ENCODE measurements at regions not wholly inside any gene's neighbourhood (a gene's known extent, or its start where the extent isn't known, plus 50 kb on each side); places are given as distances from the start of the nearest gene placed in this dataset.

- Histone ChIP-seq H3K36me3 (no peaks in the 10 kb centered on the region), H3K4me3 (no peak overlapping the region), H3K4me1 (no peaks in the 10 kb centered on the region), H3K27ac (no peak overlapping the region), H3K9me3 (no peaks in the 10 kb centered on the region), H3K27me3 (no peaks in the 10 kb centered on the region)
- DNase-seq (no peak), ATAC-seq (peak in 3 of 4 donors; percentile 38 to 53 (median 39)), FAIRE-seq (no peak)
- TF ChIP-seq, protein P1, sequence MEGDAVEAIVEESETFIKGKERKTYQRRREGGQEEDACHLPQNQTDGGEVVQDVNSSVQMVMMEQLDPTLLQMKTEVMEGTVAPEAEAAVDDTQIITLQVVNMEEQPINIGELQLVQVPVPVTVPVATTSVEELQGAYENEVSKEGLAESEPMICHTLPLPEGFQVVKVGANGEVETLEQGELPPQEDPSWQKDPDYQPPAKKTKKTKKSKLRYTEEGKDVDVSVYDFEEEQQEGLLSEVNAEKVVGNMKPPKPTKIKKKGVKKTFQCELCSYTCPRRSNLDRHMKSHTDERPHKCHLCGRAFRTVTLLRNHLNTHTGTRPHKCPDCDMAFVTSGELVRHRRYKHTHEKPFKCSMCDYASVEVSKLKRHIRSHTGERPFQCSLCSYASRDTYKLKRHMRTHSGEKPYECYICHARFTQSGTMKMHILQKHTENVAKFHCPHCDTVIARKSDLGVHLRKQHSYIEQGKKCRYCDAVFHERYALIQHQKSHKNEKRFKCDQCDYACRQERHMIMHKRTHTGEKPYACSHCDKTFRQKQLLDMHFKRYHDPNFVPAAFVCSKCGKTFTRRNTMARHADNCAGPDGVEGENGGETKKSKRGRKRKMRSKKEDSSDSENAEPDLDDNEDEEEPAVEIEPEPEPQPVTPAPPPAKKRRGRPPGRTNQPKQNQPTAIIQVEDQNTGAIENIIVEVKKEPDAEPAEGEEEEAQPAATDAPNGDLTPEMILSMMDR (IDR thresholded peaks at IDR 0.05) = no peak
- WGBS, 2 donors = 71 to 92% methylated on average over 1 of the region's 1 CpG
- intact Hi-C loops (cut with DNase I) = no loop called here
Measured at GRCh38 chr3:178097576-178097975, 438.7 kb upstream of the KCNMB2 start.

DNA sequence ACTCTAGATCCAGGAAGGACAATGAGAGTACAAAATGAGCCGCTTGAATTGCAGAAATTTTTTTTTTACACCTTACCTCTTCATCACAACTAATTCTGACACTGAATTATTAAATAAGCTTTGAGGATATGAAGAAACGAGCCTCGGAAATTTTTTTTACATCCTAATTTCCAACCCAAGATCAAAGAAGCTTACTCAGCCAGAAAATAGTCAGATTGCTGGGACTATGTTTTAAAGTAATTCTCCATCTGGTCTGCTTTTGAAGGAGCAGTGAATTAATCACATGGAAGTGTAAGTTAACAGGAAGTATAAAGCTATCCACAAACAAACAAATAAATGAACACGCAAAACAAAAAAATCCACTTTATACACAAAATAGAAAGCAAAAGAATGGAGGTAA is 437.0 kb upstream of the KCNMB2 start:
- FAIRE-seq (no peak), ATAC-seq (no peak), DNase-seq (no peak)
- Histone ChIP-seq H3K4me3 (no peak overlapping the region), H3K27me3 (no peaks in the 10 kb centered on the region), H3K4me1 (peaks cover 0 to 6% (median 0%) of the 10 kb centered on the region in 3 donors), H3K36me3 (no peaks in the 10 kb centered on the region), H3K27ac (no peak overlapping the region), H3K9me3 (no peaks in the 10 kb centered on the region)
- intact Hi-C loops (cut with DNase I) = no loop called here
- WGBS, 2 donors = 85 to 92% methylated on average over 4 of the region's 4 CpGs
- TF ChIP-seq, protein P1 (IDR thresholded peaks at IDR 0.05) = no peak

DNA sequence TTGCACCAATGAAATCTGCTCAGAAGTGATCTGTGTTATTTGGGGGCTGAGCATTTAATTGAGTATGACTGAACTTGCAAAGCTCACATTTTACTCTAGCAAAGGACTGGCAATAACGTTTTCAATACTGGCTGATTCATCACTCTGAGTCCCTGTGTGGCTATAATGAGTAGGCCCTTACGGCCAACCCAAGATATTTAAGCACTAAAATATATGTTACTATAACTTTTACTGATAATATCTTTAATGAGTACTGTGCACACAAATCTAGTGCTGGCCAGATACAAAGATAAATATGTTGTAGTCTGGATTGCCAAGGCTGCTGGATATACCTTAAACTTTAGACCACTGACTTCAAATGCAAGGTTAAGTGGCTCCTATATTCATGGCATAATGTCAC is 436.4 kb upstream of the KCNMB2 start:
- WGBS, 2 donors = 70% methylated on average over 2 of the region's 2 CpGs
- ATAC-seq = no peak
- TF ChIP-seq, protein P1 (IDR thresholded peaks at IDR 0.05) = no peak

GRCh38 chr3:178100908-178101307 is 435.3 kb upstream of the KCNMB2 start:
- Histone ChIP-seq H3K4me3 (no peak overlapping the region), H3K27ac (no peak overlapping the region), H3K9me3 (no peaks in the 10 kb centered on the region), H3K4me1 (peaks cover 0 to 6% (median 0%) of the 10 kb centered on the region in 3 donors), H3K36me3 (no peaks in the 10 kb centered on the region), H3K27me3 (no peaks in the 10 kb centered on the region)
- FAIRE-seq (no peak), DNase-seq (no peak), ATAC-seq (no peak)
- TF ChIP-seq, protein P1 (IDR thresholded peaks at IDR 0.05) = no peak
- intact Hi-C loops (cut with DNase I) = no loop called here

More for the DNA sequence above, 436.4 kb upstream of the KCNMB2 start:
- H3K27ac ChIP-seq = no peak overlapping the region
- H3K36me3 ChIP-seq = no peaks in the 10 kb centered on the region
- no peak overlapping the region for H3K4me3 ChIP-seq
- FAIRE-seq (no peak), DNase-seq (no peak)
- intact Hi-C loops (cut with DNase I) = no loop called here
- no peaks in the 10 kb centered on the region for H3K9me3 ChIP-seq
- H3K4me1 ChIP-seq = peaks cover 0 to 6% (median 0%) of the 10 kb centered on the region in 3 donors
- H3K27me3 ChIP-seq = no peaks in the 10 kb centered on the region

DNA sequence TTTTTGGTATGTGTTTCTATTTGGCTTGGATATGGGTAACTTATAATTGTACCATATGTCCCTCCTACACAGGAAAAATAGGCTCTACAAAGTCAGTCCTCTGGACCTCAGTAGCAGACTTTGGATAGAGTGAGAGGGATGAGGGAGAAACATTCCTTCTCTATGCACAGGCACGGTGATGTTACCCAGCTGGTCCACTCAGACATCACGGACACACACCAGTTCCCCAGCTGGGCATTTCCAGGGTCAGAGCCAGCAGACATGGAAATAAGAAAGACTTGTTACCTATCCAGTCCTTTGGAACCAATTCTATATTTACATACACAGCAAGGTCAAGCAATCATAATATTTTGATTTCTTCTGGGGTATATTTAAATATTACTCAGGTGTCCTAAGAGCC is 433.1 kb upstream of the KCNMB2 start:
- peak in 1 of 4 donors; percentile 39 for ATAC-seq
- Histone ChIP-seq H3K27me3 (no peaks in the 10 kb centered on the region), H3K36me3 (no peaks in the 10 kb centered on the region), H3K27ac (no peak overlapping the region), H3K4me3 (no peak overlapping the region), H3K4me1 (peaks cover 0 to 6% (median 0%) of the 10 kb centered on the region in 3 donors), H3K9me3 (no peaks in the 10 kb centered on the region)
- no peak for FAIRE-seq
- no peak for DNase-seq
- 40 to 48% methylated on average over 2 of the region's 2 CpGs for WGBS, 2 donors
- intact Hi-C loops (cut with DNase I) = no loop called here
- TF ChIP-seq, protein P1 (IDR thresholded peaks at IDR 0.05) = no peak

Data from pancreas (tissue), 10 donors.